Stomach (tissue), 8 donors: ENCODE measurements at regions not wholly inside any gene's neighbourhood (a gene's known extent, or its start where the extent isn't known, plus 50 kb on each side); places are given as distances from the start of the nearest gene placed in this dataset.
"Not testable (repeated sequence)": the region's sequence is repeated elsewhere in the genome, so short reads cannot be mapped to it uniquely, and the experiment has no call there.

Source experiments
- DNase-seq, 2 donors: peaks; one replicate each; pipeline versions ENCODE4 v3.0.0 to v3.0.0-alpha.2; 2013 to 2019
- H3K27ac ChIP-seq, 5 donors: fragments of 200-600 bp in 4 of 5; sonication (generic) in 4 of 5; one replicate each; pipeline ENCODE4 v1.5.1; 2013 to 2019; ENCODE audit warnings: mild to moderate bottlenecking in 1 of 5, moderate library complexity in 1 of 5
- H3K27me3 ChIP-seq, 3 donors: fragments of 200-600 bp; sonication (generic); one replicate each; pipeline ENCODE4 v1.5.1; 2017 to 2019; ENCODE audit warnings: mixed run types in 1 of 3
- H3K36me3 ChIP-seq, 4 donors: fragments of 200-600 bp; sonication (generic); 1 replicate in 3 of 4; 2 replicates in 1 of 4; pipeline ENCODE4 v1.5.1; 2016 to 2019
- H3K4me1 ChIP-seq, 4 donors: fragments of 200-600 bp; sonication (generic); one replicate each; pipeline ENCODE4 v1.5.1; 2016 to 2019
- H3K4me3 ChIP-seq, 4 donors: fragments of 200-600 bp; sonication (generic) in 3 of 4; one replicate each; pipeline ENCODE4 v1.5.1; 2016 to 2019; ENCODE audit warnings: mild to moderate bottlenecking in 1 of 4
- H3K9me3 ChIP-seq, 4 donors: fragments of 200-600 bp; sonication (generic); one replicate each; pipeline ENCODE4 v1.5.1; 2016 to 2019
- EP300 ChIP-seq: sonication (generic); formaldehyde crosslinking; IDR thresholded peaks from one replicate; pipeline ENCODE4 v1.6.1; 2017; ENCODE audit warnings: antibody characterized with exemption
- POLR2A ChIP-seq, 4 donors: fragments of 450-650 bp; IDR thresholded peaks; one replicate each; pipeline ENCODE4 v1.6.1; 2016; ENCODE audit warnings: antibody characterized with exemption in 4 of 4, control low read depth in 2 of 4, mild to moderate bottlenecking in 1 of 4, moderate library complexity in 1 of 4
- POLR2AphosphoS5 ChIP-seq, 3 donors: sonication (generic); formaldehyde crosslinking; IDR thresholded peaks; one replicate each; pipeline ENCODE4 v1.6.1; 2016; ENCODE audit warnings: antibody characterized with exemption in 3 of 3
- WGBS, 5 donors: extraction: QIAGEN DNeasy Blood & Tissue Kit in 3 of 5; methylation state at CpG; one replicate each; pipeline versions ENCODE4 v1.1.5 to v1.1.7; 2013 to 2018; 5-methylcytosine and 5-hydroxymethylcytosine counted together
- intact Hi-C: fragments of 100-400 bp; cut with DNase I; formaldehyde crosslinking; loops from one replicate; pipeline ENCODE4 v1.15.1; 2023; ENCODE audit warnings: low total_unique reads
- TF ChIP-seq, protein P1 (sequence below), 7 experiments: fragments of 450-650 bp in 4 of 7; fragments of 200-600 bp in 3 of 7; sonication (generic) in 3 of 7; IDR thresholded peaks; one replicate each; pipeline ENCODE4 v1.5.1; 2016 to 2019; ENCODE audit warnings: antibody characterized with exemption in 7 of 7, control low read depth in 2 of 7, mild to moderate bottlenecking in 1 of 7
- donor health status: healthy with polysubstance abuse.
- donor health status: Bipolar disorder and iron deficiency.
- donor health status: healthy.

GRCh38 chr22:16730894-16731293 lies 94.3 kb downstream of the XKR3 start:
- intact Hi-C loops, DNase-seq, H3K4me3 ChIP-seq, H3K27ac ChIP-seq, H3K4me1 ChIP-seq, H3K36me3 ChIP-seq, H3K27me3 ChIP-seq, H3K9me3 ChIP-seq: not testable (repeated sequence)
- 89 to 92% (median 92%) methylated on average over 4 of the region's 4 CpGs for WGBS, 5 donors

DNA sequence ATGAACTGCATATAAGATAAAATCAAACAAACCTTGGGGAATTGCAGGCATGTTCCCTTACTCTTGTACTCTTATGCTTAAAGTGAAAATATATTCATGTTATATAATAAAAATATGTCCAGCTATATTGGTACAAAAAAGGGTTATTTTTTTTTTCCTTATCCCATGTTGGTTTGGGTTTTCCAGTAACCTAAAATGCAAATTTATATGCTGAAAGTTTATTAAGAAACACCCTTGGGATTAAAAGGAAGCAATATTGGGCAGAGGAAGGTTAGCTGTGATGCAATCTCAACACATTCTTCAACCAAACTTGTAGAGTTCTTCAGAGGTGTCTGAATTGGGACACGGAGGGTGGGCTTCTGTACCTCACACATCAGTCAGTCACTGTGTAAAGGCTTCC lies 97.7 kb downstream of the XKR3 start:
- DNase-seq, H3K36me3 ChIP-seq, H3K27me3 ChIP-seq, H3K4me1 ChIP-seq, H3K4me3 ChIP-seq, H3K9me3 ChIP-seq, H3K27ac ChIP-seq, intact Hi-C loops: not testable (repeated sequence)
- WGBS, 5 donors, result 0 to 32% (median 29%) methylated on average over 1 of the region's 1 CpG

GRCh38 chr22:16723241-16723640 lies 102.0 kb downstream of the XKR3 start:
- H3K4me3 ChIP-seq, H3K27me3 ChIP-seq, DNase-seq, H3K9me3 ChIP-seq, intact Hi-C loops, H3K4me1 ChIP-seq, H3K27ac ChIP-seq, H3K36me3 ChIP-seq: not testable (repeated sequence)
- WGBS, 5 donors, result 62 to 66% (median 63%) methylated on average over 4 of the region's 4 CpGs

GRCh38 chr22:16722564-16722963 lies 102.6 kb downstream of the XKR3 start:
- DNase-seq, H3K27ac ChIP-seq, H3K36me3 ChIP-seq, H3K4me1 ChIP-seq, intact Hi-C loops, H3K9me3 ChIP-seq, H3K4me3 ChIP-seq: not testable (repeated sequence)
- H3K27me3 ChIP-seq, result peaks cover 0 to 12% (median 5%) of the 10 kb centered on the region in 3 donors
- WGBS, 5 donors, result 17 to 37% (median 26%) methylated on average over 3 of the region's 3 CpGs

DNA sequence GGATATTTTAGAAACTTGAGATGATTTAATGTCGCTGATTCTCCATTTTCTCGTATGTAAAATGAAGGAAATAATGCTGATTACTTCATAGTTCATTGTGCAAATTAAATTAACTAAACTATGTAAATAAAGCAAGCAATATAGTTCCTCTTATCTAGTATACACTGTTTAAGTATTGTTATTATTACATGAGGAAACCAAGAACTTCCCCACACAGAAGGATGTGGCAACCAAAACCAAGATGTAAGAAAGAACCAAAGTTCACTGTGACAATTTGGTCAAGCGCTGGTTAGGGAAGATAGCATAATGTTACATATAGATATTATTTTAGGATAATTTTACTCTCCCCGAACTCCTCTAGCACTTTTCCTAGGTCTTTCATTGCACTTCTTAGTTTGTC lies 103.2 kb downstream of the XKR3 start:
- Histone ChIP-seq H3K9me3 (peaks cover 0 to 5% (median 0%) of the 10 kb centered on the region in 4 donors), H3K36me3 (no peaks in the 10 kb centered on the region), H3K27me3 (peaks cover 0 to 15% (median 5%) of the 10 kb centered on the region in 3 donors), H3K4me1 (no peaks in the 10 kb centered on the region), H3K4me3 (no peak overlapping the region), H3K27ac (no peak overlapping the region)
- intact Hi-C loops, result no loop called here
- 61 to 70% (median 64%) methylated on average over 4 of the region's 4 CpGs for WGBS, 5 donors
- no peak for DNase-seq
- TF ChIP-seq POLR2A (IDR thresholded peaks at IDR 0.05) (no peak), POLR2AphosphoS5 (IDR thresholded peaks at IDR 0.05) (no peak), EP300 (no peak)
- TF ChIP-seq, protein P1, sequence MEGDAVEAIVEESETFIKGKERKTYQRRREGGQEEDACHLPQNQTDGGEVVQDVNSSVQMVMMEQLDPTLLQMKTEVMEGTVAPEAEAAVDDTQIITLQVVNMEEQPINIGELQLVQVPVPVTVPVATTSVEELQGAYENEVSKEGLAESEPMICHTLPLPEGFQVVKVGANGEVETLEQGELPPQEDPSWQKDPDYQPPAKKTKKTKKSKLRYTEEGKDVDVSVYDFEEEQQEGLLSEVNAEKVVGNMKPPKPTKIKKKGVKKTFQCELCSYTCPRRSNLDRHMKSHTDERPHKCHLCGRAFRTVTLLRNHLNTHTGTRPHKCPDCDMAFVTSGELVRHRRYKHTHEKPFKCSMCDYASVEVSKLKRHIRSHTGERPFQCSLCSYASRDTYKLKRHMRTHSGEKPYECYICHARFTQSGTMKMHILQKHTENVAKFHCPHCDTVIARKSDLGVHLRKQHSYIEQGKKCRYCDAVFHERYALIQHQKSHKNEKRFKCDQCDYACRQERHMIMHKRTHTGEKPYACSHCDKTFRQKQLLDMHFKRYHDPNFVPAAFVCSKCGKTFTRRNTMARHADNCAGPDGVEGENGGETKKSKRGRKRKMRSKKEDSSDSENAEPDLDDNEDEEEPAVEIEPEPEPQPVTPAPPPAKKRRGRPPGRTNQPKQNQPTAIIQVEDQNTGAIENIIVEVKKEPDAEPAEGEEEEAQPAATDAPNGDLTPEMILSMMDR (IDR thresholded peaks at IDR 0.05), result no peak

GRCh38 chr22:16717699-16718558 lies 107.3 kb downstream of the XKR3 start:
- intact Hi-C loops, result no loop called here
- H3K36me3 ChIP-seq, result no peaks in the 10 kb centered on the region
- WGBS, 5 donors, result 22 to 27% (median 23%) methylated on average over 34 to 35 of the region's 35 CpGs
- no peak for TF ChIP-seq POLR2AphosphoS5 (IDR thresholded peaks at IDR 0.05)
- TF ChIP-seq, protein P1 (IDR thresholded peaks at IDR 0.05), result peak in 1 of 7 experiments; percentile 6
- H3K9me3 ChIP-seq, result peaks cover 0 to 5% (median 2%) of the 10 kb centered on the region in 4 donors
- H3K27ac ChIP-seq, result no peak overlapping the region
- no peak for DNase-seq
- H3K27me3 ChIP-seq, result peaks cover 0 to 21% (median 5%) of the 10 kb centered on the region in 3 donors
- no peak overlapping the region for H3K4me3 ChIP-seq
- no peaks in the 10 kb centered on the region for H3K4me1 ChIP-seq

DNA sequence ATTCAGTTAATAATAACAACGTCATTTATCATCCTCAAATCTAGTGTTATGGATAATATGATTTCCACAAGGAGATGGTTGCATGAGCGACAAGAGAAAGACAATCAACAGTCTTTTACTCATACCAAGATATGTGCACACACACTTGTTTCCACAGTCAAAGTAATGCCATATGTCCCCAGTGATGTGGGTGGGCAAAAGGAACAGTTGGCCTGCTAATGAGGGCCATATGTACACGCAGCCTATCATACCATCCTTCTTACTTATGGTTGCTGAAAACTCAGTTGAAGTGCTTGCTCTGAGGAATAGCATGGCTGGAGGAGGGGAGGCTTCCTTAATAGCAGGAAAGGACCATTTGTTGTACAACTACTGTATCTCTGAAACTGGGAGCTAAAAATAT lies 110.6 kb downstream of the XKR3 start:
- DNase-seq, H3K27ac ChIP-seq, H3K36me3 ChIP-seq, intact Hi-C loops, H3K9me3 ChIP-seq, H3K4me1 ChIP-seq, H3K4me3 ChIP-seq: not testable (repeated sequence)
- 55 to 68% (median 64%) methylated on average over 3 of the region's 3 CpGs for WGBS, 5 donors
- H3K27me3 ChIP-seq, result peaks cover 0 to 21% (median 5%) of the 10 kb centered on the region in 3 donors

DNA sequence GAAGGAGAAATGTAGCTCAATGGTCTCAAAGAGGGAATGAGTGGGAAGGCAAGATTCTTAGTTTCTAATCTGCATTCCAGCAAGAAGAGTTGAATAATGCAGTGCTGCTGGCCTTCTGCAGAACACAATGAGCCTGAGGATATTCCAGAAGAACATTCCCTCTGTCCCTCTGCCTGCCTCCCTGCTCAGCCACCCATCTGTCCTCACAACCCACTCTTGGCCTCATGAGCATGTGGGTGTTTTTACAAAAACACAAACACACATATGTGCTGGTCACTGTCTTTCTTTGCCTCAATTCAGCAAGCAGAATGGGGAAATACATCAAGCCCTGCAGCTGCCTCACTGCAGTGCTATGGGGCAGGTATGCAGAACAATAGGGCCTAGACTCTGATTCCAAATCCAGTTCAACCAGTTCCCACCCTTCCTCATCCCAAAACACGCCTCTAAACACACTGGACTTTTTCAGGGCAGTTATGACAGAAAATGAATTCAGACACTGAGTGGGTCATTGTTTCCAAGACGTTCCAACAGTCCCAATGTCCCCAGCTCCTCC lies 109.8 kb upstream of the CCT8L2 start:
- H3K9me3 ChIP-seq, H3K4me3 ChIP-seq, DNase-seq, H3K36me3 ChIP-seq, H3K27me3 ChIP-seq, intact Hi-C loops, H3K4me1 ChIP-seq, H3K27ac ChIP-seq: not testable (repeated sequence)
- WGBS, 5 donors, result 42 to 57% (median 51%) methylated on average over 2 of the region's 2 CpGs

DNA sequence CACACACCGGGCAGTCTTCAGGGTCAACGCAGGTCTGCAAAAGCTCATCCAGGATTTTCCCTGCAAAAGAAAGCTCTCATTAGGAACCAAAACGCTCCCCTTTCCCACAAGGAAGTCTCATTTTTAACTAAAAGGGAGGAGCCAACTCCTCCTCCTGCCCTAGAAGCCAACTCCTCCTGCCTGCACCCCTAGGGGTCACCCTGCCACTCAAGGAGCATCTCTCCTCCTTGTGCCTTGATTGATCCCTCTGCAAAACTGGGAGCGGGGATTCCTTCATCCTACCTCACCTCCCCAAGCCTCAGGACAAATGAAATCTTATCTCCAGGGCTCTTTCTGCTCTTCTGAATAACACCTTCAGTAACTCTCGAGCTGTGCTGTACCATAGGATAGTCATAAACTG lies 107.8 kb upstream of the CCT8L2 start:
- H3K4me1 ChIP-seq, H3K36me3 ChIP-seq, DNase-seq, intact Hi-C loops, H3K27ac ChIP-seq, H3K4me3 ChIP-seq, H3K27me3 ChIP-seq, H3K9me3 ChIP-seq: not testable (repeated sequence)
- WGBS, 5 donors, result 67 to 75% (median 69%) methylated on average over 5 of the region's 5 CpGs
